ENCODE measurements at regions not wholly inside any gene's neighbourhood (a gene's known extent, or its start where the extent isn't known, plus 50 kb on each side); places are given as distances from the start of the nearest gene placed in this dataset.

DNA sequence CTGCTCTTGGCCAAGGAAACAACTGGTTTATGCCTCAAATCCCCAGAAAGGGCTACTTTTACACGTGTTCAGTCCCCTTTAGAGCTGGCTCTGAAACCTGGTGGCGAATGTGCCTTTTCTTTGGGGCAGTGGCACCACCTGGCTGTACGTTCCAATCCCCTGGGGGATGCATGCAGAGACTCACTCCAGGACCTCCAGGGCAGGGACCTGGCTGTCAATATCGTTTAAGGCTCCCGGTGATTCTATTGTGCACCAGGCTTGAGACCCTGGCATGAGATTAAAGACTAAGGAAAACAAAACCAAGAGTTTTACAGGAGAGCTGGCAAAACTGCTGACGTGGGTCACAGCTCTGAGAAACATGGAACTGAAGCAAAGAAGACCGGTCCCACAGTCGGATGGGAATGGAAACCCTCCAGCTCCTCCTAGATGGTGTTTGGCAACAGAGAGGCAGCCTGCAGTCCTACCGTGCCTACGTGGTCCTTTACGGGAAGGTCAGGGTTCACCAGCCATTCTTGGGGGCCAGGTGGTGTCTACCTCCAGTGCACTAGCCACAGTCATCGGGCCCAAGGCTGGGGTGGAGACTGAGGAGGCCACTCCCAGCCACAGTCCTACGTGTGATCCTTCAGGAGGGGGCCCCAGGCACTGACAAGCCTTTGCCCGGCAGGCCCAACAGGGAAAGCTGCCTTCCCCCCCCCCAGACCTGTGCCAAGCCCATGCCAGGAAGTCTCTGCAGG lies 203.3 kb upstream of the CST7 start:
- ChIA-PET POLR2A (no interaction called here), CTCF (no interaction called here)
- Histone ChIP-seq H3K27me3 (ENCODE audit: control insufficient read depth, insufficient read depth, low read length) (no peaks in the 10 kb centered on the region), H3K9me3 (ENCODE audit: control insufficient read depth, insufficient read depth, low read depth, low read length) (no peaks in the 10 kb centered on the region), H3K4me1 (ENCODE audit: control insufficient read depth, insufficient read depth, low read length) (no peaks in the 10 kb centered on the region), H3K36me3 (ENCODE audit: control insufficient read depth, insufficient read depth, low read length) (no peaks in the 10 kb centered on the region), H3K27ac (ENCODE audit: low read length) (no peak overlapping the region), H3K4me3 (ENCODE audit: low read depth in 2 of 2, low read length in 2 of 2) (no peak overlapping the region)
- TF ChIP-seq TCF7L2 (IDR thresholded peaks at IDR 0.05; ENCODE audit: low read depth, low read length) = no peak
- TF ChIP-seq SIN3A (IDR thresholded peaks at IDR 0.05; ENCODE audit: borderline replicate concordance, insufficient read depth, low read depth, low read length) = no peak
- TF ChIP-seq POLR2AphosphoS5 (IDR thresholded peaks at IDR 0.05; ENCODE audit: low read depth, low read length) = no peak
- TF ChIP-seq, protein P1, sequence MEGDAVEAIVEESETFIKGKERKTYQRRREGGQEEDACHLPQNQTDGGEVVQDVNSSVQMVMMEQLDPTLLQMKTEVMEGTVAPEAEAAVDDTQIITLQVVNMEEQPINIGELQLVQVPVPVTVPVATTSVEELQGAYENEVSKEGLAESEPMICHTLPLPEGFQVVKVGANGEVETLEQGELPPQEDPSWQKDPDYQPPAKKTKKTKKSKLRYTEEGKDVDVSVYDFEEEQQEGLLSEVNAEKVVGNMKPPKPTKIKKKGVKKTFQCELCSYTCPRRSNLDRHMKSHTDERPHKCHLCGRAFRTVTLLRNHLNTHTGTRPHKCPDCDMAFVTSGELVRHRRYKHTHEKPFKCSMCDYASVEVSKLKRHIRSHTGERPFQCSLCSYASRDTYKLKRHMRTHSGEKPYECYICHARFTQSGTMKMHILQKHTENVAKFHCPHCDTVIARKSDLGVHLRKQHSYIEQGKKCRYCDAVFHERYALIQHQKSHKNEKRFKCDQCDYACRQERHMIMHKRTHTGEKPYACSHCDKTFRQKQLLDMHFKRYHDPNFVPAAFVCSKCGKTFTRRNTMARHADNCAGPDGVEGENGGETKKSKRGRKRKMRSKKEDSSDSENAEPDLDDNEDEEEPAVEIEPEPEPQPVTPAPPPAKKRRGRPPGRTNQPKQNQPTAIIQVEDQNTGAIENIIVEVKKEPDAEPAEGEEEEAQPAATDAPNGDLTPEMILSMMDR (IDR thresholded peaks at IDR 0.05) = no peak
- TF ChIP-seq, protein P2, sequence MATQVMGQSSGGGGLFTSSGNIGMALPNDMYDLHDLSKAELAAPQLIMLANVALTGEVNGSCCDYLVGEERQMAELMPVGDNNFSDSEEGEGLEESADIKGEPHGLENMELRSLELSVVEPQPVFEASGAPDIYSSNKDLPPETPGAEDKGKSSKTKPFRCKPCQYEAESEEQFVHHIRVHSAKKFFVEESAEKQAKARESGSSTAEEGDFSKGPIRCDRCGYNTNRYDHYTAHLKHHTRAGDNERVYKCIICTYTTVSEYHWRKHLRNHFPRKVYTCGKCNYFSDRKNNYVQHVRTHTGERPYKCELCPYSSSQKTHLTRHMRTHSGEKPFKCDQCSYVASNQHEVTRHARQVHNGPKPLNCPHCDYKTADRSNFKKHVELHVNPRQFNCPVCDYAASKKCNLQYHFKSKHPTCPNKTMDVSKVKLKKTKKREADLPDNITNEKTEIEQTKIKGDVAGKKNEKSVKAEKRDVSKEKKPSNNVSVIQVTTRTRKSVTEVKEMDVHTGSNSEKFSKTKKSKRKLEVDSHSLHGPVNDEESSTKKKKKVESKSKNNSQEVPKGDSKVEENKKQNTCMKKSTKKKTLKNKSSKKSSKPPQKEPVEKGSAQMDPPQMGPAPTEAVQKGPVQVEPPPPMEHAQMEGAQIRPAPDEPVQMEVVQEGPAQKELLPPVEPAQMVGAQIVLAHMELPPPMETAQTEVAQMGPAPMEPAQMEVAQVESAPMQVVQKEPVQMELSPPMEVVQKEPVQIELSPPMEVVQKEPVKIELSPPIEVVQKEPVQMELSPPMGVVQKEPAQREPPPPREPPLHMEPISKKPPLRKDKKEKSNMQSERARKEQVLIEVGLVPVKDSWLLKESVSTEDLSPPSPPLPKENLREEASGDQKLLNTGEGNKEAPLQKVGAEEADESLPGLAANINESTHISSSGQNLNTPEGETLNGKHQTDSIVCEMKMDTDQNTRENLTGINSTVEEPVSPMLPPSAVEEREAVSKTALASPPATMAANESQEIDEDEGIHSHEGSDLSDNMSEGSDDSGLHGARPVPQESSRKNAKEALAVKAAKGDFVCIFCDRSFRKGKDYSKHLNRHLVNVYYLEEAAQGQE (IDR thresholded peaks at IDR 0.05; ENCODE audit: insufficient read depth in 1 of 2, low read depth in 2 of 2, low read length in 1 of 2) = no peak
- DNase-seq (ENCODE audit: low read depth, low spot score) = no peak
- BruUV-seq (replicated peaks) = no TSS peak
- intact Hi-C loops (cut with micrococcal nuclease; ENCODE audit: unreplicated experiment) = no loop called here
- in situ Hi-C loops (cut with HindIII; ENCODE audit: low pct_unique_long_range_greater_than_20kb, low sequenced_read_pairs) = no loop called here
- ATAC-seq = no peak; the same call in 1 of the 2 replicates

DNA sequence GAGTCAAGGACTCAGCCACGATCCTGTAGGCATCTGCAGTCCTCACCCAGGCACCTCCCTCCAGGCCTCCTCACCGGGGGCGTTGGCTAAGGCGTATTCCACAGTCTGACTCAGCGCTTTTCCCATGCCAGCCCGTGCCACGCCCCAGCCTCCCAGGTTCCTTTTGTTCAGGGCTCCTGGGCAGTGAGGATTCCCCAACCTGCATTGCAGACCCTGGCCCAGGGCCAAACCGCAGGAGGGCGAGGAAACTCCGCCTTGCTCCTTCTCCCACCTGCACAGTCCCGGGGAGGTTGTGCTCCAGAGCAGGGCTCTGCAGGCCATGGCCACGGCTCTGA lies 202.8 kb upstream of the CST7 start:
- TF ChIP-seq, protein P1 (IDR thresholded peaks at IDR 0.05) = no peak
- intact Hi-C loops (cut with micrococcal nuclease; ENCODE audit: unreplicated experiment) = no loop called here

More for the DNA sequence above, 202.8 kb upstream of the CST7 start:
- no peaks in the 10 kb centered on the region for H3K9me3 ChIP-seq (ENCODE audit: control insufficient read depth, insufficient read depth, low read depth, low read length)
- ATAC-seq (no peak), DNase-seq (ENCODE audit: low read depth, low spot score) (no peak)
- ChIA-PET POLR2A (no interaction called here), CTCF (no interaction called here)
- no peaks in the 10 kb centered on the region for H3K4me1 ChIP-seq (ENCODE audit: control insufficient read depth, insufficient read depth, low read length)
- no peaks in the 10 kb centered on the region for H3K36me3 ChIP-seq (ENCODE audit: control insufficient read depth, insufficient read depth, low read length)
- in situ Hi-C loops (cut with HindIII; ENCODE audit: low pct_unique_long_range_greater_than_20kb, low sequenced_read_pairs) = no loop called here
- no peak overlapping the region for H3K27ac ChIP-seq (ENCODE audit: low read length)
- H3K4me3 ChIP-seq (ENCODE audit: low read depth in 2 of 2, low read length in 2 of 2) = no peak overlapping the region
- BruUV-seq (replicated peaks) = no TSS peak
- H3K27me3 ChIP-seq (ENCODE audit: control insufficient read depth, insufficient read depth, low read length) = no peaks in the 10 kb centered on the region
